Nephron progenitor cell (in vitro differentiated cells): ENCODE measurements at regions not wholly inside any gene's neighbourhood (a gene's known extent, or its start where the extent isn't known, plus 50 kb on each side); places are given as distances from the start of the nearest gene placed in this dataset.

Experiments
- DNase-seq: peaks from one replicate; pipeline ENCODE4 v3.0.0; 2021
- H3K27ac Mint-ChIP-seq: 2 replicates; pipeline ENCODE4 v1.8.0; 2021; ENCODE audit warnings: mild to moderate bottlenecking, moderate library complexity, mixed read lengths
- H3K27me3 Mint-ChIP-seq: 2 replicates; pipeline ENCODE4 v1.8.0; 2021; ENCODE audit warnings: mild to moderate bottlenecking, low read depth, mixed read lengths; ENCODE audit not compliant: poor library complexity
- H3K36me3 Mint-ChIP-seq: 2 replicates; pipeline ENCODE4 v1.8.0; 2021; ENCODE audit warnings: low read depth, mixed read lengths
- H3K4me1 Mint-ChIP-seq: 2 replicates; pipeline ENCODE4 v1.8.0; 2021; ENCODE audit warnings: mixed read lengths
- H3K4me3 Mint-ChIP-seq: 2 replicates; pipeline ENCODE4 v1.8.0; 2021; ENCODE audit warnings: mild to moderate bottlenecking, moderate library complexity, mixed read lengths
- H3K9me3 Mint-ChIP-seq: 2 replicates; pipeline ENCODE4 v1.8.0; 2021; ENCODE audit warnings: mild to moderate bottlenecking, moderate library complexity, mixed read lengths
- TF ChIP-seq, protein P1 (sequence below): fragments of 200-600 bp; sonication (generic); IDR thresholded peaks from 2 replicates; pipeline ENCODE4 v1.5.0; 2021; ENCODE audit warnings: antibody characterized with exemption

DNA sequence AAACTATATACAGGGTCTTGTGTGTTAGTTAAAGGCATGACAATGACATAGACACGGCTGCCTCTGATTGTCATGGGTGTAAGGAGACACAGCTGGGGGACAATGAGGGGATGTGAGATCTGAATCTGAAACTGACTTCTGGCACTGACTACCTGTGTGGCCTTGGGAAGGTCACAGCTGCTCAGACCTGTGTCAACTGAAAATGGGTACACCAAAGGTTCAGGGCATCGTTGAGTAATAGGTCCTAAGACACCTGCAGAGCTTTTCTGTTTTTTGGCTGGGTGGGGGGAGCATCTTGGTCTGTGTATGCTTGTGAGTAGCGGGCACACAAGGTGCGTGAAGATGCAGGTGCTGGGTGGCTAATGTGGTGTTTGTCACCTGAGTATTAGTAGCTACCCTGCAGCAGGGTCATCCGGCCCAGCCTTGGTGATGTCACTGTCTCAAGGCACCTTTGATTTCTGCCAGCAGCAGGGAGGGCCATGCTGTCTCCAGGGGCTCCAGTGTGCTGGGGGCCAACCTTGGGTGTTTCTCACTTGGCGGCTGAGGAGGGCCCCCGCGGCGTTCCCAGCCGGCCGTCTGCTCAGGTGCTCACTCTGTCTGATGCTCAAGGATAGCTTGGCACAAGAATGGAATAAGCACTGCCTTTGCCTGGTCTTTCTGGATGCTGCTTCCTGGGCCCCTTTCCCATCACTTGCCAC, 53.1 kb upstream of the HS6ST1 start:
- Mint-ChIP-seq H3K4me1 (peaks cover 76% of the 10 kb centered on the region), H3K27ac (peak overlapping the region; percentile 61), H3K27me3 (peaks cover 14% of the 10 kb centered on the region), H3K36me3 (no peaks in the 10 kb centered on the region), H3K4me3 (no peak overlapping the region), H3K9me3 (no peaks in the 10 kb centered on the region)
- TF ChIP-seq, protein P1, sequence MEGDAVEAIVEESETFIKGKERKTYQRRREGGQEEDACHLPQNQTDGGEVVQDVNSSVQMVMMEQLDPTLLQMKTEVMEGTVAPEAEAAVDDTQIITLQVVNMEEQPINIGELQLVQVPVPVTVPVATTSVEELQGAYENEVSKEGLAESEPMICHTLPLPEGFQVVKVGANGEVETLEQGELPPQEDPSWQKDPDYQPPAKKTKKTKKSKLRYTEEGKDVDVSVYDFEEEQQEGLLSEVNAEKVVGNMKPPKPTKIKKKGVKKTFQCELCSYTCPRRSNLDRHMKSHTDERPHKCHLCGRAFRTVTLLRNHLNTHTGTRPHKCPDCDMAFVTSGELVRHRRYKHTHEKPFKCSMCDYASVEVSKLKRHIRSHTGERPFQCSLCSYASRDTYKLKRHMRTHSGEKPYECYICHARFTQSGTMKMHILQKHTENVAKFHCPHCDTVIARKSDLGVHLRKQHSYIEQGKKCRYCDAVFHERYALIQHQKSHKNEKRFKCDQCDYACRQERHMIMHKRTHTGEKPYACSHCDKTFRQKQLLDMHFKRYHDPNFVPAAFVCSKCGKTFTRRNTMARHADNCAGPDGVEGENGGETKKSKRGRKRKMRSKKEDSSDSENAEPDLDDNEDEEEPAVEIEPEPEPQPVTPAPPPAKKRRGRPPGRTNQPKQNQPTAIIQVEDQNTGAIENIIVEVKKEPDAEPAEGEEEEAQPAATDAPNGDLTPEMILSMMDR = no peak
- DNase-seq = no peak

DNA sequence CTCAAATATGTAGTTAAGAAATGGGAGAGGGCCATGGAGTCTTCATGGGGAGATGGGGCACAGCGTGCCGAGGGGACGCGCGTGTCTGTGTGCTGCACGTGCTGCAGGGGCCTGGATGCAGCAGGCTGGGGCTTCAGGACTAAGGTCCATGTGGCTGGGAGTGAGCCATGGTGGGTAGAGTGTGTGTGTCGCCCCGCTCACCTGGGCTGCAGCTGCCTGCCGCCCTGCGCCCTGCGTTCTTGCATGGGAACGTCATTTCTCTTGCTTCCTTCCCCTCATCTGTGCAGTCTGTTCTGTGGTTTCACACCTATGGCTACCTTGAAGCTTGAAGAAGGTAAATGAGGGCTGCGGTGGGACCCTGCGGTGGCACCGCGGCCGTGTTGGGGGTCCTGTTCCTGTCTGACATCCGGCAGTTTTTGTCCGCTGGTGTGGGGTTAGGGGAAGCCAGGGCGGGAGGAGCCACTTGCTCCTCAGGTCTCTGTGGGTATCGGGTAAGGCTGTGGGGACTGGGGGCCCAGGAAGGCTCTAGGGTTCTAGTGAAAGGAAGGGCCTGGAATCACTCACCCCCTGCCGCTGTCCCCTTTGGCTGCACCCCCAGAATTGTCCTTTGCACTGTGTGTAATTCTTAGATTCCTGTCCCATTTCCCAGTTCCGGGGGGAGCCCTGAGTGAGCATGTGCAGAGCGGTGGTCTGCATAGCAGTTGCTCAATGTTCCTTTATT, 54.1 kb upstream of the HS6ST1 start:
- Mint-ChIP-seq H3K4me1 (peaks cover 78% of the 10 kb centered on the region), H3K4me3 (no peak overlapping the region), H3K27me3 (peaks cover 14% of the 10 kb centered on the region), H3K27ac (no peak overlapping the region), H3K36me3 (no peaks in the 10 kb centered on the region), H3K9me3 (no peaks in the 10 kb centered on the region)
- TF ChIP-seq, protein P1 = no peak
- DNase-seq = no peak

DNA sequence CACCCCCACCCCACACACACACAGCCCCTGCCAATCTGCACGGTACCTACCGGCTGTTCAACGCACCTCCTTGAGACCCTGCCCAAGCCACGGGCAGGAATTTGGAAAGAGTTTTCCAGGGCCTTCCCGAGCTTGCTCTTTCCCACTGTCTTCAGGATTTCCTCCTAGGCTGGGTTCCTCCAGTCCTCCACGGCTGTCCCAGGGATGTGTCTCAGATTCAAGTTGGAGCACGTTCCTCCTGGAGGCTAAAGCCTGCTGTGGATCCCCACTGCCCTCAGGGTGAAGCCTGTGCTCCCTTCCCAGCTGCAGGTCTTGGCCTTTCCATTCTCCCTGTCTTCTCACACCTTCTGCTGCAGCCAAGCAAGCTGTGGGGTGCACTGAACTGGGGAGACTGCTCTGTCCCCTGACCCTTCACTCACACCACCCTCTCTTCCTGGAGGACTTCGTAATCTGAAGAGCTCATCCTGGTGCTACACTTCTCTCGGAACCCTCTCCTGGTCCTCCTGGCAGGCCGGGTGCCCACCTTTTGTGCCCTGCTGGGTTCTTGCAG, 54.9 kb upstream of the HS6ST1 start:
- Mint-ChIP-seq H3K36me3 (no peaks in the 10 kb centered on the region), H3K27me3 (peaks cover 14% of the 10 kb centered on the region), H3K4me3 (peak overlapping the region; percentile 49), H3K27ac (no peak overlapping the region), H3K9me3 (no peaks in the 10 kb centered on the region), H3K4me1 (peaks cover 78% of the 10 kb centered on the region)
- TF ChIP-seq, protein P1 = no peak
- no peak for DNase-seq

DNA sequence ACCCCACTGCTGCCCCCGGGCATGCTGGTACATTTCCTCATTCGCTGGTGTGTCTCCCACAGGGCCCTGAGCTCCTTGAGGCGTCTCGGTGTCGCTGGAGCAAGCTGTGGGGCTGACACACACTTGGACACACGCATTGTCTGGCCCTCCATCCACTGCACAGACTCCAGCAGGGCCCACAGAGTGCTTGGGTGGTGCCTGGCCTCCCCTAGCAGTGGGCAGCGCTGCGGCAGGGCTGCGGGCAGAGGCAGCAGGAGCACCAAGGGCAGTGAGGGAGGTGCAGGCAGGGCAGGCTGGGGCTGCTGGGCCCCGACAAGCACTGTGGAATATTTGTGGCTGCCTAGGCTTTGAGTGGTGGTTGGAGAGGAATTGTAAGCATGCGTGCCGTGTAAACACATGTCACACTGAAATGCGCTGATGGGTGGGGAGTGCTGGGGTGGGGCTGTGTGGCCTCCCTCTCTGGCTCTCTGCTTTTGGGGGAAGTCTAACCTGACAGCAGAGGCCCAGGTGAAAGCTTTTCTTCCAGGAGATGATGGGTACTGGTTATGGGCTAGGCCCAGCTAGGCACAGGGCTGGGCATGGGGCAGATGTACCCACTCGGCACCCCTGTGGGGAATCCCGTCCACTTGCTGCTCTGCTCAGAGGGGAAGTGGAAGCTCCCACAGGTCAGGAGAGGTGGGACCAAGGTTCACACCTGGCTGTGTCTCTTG, 55.5 kb upstream of the HS6ST1 start:
- no peaks in the 10 kb centered on the region for H3K36me3 Mint-ChIP-seq
- H3K27me3 Mint-ChIP-seq = peaks cover 14% of the 10 kb centered on the region
- H3K4me1 Mint-ChIP-seq = peaks cover 78% of the 10 kb centered on the region
- DNase-seq = no peak
- H3K4me3 Mint-ChIP-seq = peak overlapping the region; percentile 49
- TF ChIP-seq, protein P1 = no peak
- H3K27ac Mint-ChIP-seq = peak overlapping the region; percentile 78
- H3K9me3 Mint-ChIP-seq = no peaks in the 10 kb centered on the region

DNA sequence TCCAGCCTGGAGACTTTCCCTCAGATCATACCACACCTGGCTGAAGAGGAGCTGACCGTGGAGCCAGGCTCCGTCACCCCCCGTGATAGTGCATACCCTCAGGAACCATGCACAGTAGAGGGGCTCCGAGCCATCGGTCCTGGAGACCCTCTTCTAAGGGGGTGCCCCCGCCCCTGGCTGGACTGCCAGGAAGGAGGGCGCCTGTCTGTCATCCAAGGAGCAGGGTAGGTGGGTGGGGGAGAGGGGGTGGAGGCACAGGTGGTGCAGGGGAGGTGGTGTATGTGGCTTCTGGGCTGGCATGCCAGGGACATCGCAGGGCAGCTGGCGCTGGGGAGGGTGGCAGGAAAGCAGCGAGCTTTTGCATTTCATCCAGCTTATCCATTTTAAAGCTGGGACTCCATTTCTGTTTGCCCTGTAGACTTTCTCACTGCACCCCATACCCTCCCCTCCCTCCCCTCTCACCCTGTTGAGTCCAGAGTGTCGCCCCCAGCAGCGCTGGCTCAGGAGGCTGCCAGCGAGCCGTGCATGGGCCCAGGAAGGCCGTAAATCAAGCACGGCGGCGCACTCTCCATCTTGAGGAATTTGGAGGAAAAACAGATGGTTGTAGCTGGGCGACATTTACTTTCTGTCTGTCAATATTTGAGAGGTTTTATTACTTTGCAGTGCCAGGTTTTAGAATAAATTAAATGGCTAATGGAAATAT, 56.2 kb upstream of the HS6ST1 start:
- no peak overlapping the region for H3K27ac Mint-ChIP-seq

More for the DNA sequence above, 56.2 kb upstream of the HS6ST1 start:
- no peaks in the 10 kb centered on the region for H3K36me3 Mint-ChIP-seq
- peaks cover 14% of the 10 kb centered on the region for H3K27me3 Mint-ChIP-seq
- H3K4me1 Mint-ChIP-seq = peaks cover 78% of the 10 kb centered on the region
- peak; percentile 68 for DNase-seq
- H3K9me3 Mint-ChIP-seq = no peaks in the 10 kb centered on the region
- H3K4me3 Mint-ChIP-seq = no peak overlapping the region
- TF ChIP-seq, protein P1 = no peak
